ENCODE measurements at regions not wholly inside any gene's neighbourhood (a gene's known extent, or its start where the extent isn't known, plus 50 kb on each side); places are given as distances from the start of the nearest gene placed in this dataset.

DNA sequence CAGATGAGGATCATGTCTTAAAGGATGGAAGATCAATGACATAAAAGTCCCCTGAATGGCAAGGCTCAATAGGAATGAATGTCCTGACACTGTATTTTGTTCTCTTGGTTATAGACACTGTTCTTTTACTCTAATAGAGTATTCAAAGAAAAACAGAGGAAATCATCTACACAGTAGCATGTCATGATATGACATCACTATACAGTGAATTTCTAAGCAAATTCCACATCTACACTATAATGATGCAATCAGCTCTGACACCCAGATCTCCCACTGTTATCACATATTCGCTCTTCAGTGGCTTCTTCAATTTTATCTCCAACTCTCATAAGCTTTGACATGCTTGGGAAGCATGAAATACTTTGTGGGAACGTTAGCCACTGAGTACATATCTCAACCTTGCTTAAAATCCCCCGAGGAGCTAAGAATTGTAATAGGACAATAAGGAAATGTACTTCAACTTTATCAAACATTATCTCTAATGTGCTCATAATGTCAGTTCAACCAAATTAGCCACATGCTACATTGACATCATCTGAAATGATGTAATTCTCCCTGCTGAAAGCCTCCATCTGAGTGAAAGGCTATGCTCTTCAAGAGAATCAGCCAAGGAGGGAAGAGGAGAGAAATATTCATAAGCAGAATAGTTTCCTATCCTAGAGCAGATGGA, 139.6 kb upstream of the PTCHD1 start:
- no peaks in the 10 kb centered on the region for H3K9me3 Mint-ChIP-seq
- H3K27ac Mint-ChIP-seq: no peak overlapping the region
- no peak for ATAC-seq
- no peak for DNase-seq (ENCODE audit: low spot score in 2 of 2)
- no peaks in the 10 kb centered on the region for H3K36me3 Mint-ChIP-seq

GRCh38 chrX:23195761-23196160, 138.9 kb upstream of the PTCHD1 start:
- no peak for DNase-seq (ENCODE audit: low spot score in 2 of 2)
- Mint-ChIP-seq H3K27ac (no peak overlapping the region), H3K9me3 (no peaks in the 10 kb centered on the region), H3K36me3 (no peaks in the 10 kb centered on the region)
- ATAC-seq: no peak

- no peaks in the 10 kb centered on the region for H3K36me3 Mint-ChIP-seq
- no peak for DNase-seq (ENCODE audit: low spot score in 2 of 2)
- H3K27ac Mint-ChIP-seq: no peak overlapping the region
- no peaks in the 10 kb centered on the region for H3K9me3 Mint-ChIP-seq
- no peak for ATAC-seq
Observed at GRCh38 chrX:23201706-23202105, 132.9 kb upstream of the PTCHD1 start.

DNA sequence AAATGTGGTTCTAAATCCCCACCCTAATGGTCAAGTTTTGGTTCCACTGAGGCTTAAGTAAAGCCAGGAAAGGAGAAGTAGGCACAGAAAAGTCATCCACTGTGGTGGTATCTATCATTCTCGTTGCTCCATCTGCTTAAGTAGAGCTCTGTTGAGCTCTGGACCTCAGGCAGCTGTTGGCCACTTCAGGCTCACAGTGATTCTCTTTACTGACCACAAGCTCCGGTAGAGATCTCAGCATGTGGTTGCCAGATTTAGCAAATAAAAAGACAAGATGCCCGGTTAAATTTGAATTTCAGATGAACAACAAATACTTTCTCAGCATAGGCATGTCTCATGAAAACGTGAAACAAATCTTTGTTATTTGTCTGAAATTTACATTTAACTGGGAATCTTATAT, 132.3 kb upstream of the PTCHD1 start:
- Mint-ChIP-seq H3K27ac (no peak overlapping the region), H3K36me3 (no peaks in the 10 kb centered on the region), H3K9me3 (no peaks in the 10 kb centered on the region)
- no peak for DNase-seq (ENCODE audit: low spot score in 2 of 2)
- no peak for ATAC-seq

GRCh38 chrX:23223169-23223568, 111.5 kb upstream of the PTCHD1 start:
- H3K9me3 Mint-ChIP-seq: no peaks in the 10 kb centered on the region
- no peak for ATAC-seq
- DNase-seq (ENCODE audit: low spot score in 2 of 2): no peak
- no peak overlapping the region for H3K27ac Mint-ChIP-seq
- no peaks in the 10 kb centered on the region for H3K36me3 Mint-ChIP-seq

- Mint-ChIP-seq H3K27ac (no peak overlapping the region), H3K9me3 (no peaks in the 10 kb centered on the region), H3K36me3 (no peaks in the 10 kb centered on the region)
- no peak for DNase-seq (ENCODE audit: low spot score in 2 of 2)
- no peak for ATAC-seq
Observed at GRCh38 chrX:23228454-23228853, 106.2 kb upstream of the PTCHD1 start.

DNA sequence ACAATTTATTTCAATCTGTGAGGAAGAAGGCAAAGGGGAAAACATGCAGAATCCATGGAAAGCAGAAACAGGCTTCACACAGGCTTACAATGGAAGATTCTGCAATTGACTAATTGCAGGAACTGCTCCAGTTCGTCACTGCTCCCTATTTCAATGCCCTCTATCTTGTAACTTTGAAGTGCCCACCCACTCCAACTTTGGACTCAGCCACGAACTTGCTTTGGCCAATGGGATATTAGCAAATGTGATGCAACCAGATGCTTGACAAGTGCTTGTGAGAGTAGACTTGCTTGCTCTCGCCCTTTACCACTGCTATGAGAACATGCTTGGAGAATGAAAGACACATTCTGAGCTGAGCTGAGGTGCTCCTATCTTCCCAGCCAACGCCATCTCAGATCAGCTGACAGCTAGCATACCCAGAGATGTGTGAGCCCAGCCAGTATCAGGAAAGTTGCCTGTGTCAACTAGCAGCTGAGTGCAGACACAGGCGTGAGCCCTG, 105.7 kb upstream of the PTCHD1 start:
- no peak for ATAC-seq
- Mint-ChIP-seq H3K9me3 (no peaks in the 10 kb centered on the region), H3K27ac (no peak overlapping the region), H3K36me3 (no peaks in the 10 kb centered on the region)
- no peak for DNase-seq (ENCODE audit: low spot score in 2 of 2)

DNA sequence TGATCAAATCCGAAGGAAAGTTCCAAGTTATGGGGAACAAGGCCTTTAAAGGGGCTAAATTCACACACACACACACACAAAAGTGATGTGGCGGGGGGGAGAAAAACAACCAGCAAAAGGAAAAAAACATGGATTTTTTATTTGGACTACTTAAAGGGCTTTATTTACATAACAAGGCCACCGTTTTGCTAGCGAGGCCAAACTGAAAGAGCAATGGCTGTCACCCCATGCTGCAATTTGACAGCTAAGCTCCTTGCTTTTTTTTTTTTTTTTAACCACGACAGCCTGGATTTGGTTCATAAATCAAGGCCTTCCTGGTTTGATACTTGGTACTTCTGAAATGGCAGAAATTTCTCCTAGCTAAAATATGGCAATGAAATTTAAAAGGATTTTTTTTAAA, 99.6 kb upstream of the PTCHD1 start:
- ATAC-seq: no peak
- no peaks in the 10 kb centered on the region for H3K9me3 Mint-ChIP-seq
- no peak for DNase-seq (ENCODE audit: low spot score in 2 of 2)
- H3K36me3 Mint-ChIP-seq: no peaks in the 10 kb centered on the region
- no peak overlapping the region for H3K27ac Mint-ChIP-seq

- ATAC-seq (no peak), DNase-seq (ENCODE audit: low spot score in 2 of 2) (no peak)
- H3K27ac Mint-ChIP-seq: no peak overlapping the region
- no peaks in the 10 kb centered on the region for H3K36me3 Mint-ChIP-seq
- no peaks in the 10 kb centered on the region for H3K9me3 Mint-ChIP-seq
Observed at GRCh38 chrX:23246001-23246400, 88.6 kb upstream of the PTCHD1 start.

DNA sequence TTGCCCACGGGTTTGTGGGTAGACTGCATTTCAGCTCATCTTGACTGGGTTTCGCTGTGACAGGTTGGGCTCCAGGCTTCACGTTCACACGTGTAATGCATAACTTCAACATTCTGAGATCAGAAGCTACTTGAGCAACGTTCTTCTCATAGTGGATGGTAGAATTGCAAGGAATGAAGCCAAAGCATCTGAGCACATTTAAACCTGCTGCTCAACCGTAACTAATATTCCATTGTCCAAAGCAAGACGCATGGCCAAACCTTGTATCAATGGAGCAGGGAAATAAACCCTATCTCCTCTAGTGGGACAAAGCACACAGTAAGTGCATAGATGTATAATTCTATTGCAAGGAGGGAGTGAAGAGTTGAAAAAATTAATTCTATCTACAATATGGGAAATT, 86.5 kb upstream of the PTCHD1 start:
- Mint-ChIP-seq H3K36me3 (no peaks in the 10 kb centered on the region), H3K9me3 (peaks cover 0 to 4% of the 10 kb centered on the region in 2 donors), H3K27ac (no peak overlapping the region)
- no peak for ATAC-seq
- no peak for DNase-seq (ENCODE audit: low spot score in 2 of 2)

DNA sequence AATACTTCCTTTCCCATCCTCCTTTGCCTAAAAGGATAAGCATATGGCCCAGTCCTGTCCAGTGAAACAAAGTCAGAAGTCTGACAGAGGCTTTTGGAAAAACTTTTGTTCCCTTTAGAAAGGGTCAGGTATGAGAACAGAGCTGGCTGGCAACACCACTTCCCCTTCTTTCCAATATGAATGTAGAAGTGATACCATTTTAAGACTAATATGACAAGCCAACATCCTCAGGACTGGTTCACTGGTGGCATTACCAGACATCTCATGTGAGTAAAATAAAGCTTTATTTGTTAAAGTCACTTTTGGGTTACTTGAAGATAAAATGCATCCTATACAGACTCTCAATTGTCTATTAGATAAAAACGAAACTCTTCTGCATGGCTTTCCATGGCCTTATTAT, 83.6 kb upstream of the PTCHD1 start:
- H3K9me3 Mint-ChIP-seq: peaks cover 0 to 4% of the 10 kb centered on the region in 2 donors
- H3K27ac Mint-ChIP-seq: no peak overlapping the region
- ATAC-seq (no peak), DNase-seq (ENCODE audit: low spot score in 2 of 2) (no peak)
- H3K36me3 Mint-ChIP-seq: no peaks in the 10 kb centered on the region

DNA sequence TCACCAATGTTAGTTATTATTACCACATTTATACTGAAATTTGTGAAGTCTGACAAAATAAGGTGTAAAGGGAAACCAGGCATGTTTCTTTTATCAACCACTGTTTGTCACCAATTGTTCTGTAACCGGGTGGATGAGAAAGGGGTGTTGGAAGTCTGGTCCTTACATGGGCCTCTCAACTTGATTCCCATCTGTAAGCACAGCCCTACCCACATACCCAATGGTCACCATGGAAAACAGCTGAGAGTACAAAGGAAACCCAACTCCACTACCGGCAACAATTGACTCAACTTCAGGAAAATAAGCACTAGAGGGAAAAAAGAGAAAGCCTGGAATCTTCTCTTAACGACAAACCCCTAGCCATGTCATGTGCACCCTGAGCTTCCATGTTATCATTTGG, 70.8 kb upstream of the PTCHD1 start:
- ATAC-seq: no peak
- DNase-seq (ENCODE audit: low spot score in 2 of 2): no peak
- Mint-ChIP-seq H3K36me3 (no peaks in the 10 kb centered on the region), H3K27ac (no peak overlapping the region), H3K9me3 (peaks cover 0 to 5% of the 10 kb centered on the region in 2 donors)

- Mint-ChIP-seq H3K9me3 (no peaks in the 10 kb centered on the region), H3K27ac (no peak overlapping the region), H3K36me3 (no peaks in the 10 kb centered on the region)
- no peak for ATAC-seq
- no peak for DNase-seq (ENCODE audit: low spot score in 2 of 2)
Observed at GRCh38 chrX:23269923-23270322, 64.7 kb upstream of the PTCHD1 start.

DNA sequence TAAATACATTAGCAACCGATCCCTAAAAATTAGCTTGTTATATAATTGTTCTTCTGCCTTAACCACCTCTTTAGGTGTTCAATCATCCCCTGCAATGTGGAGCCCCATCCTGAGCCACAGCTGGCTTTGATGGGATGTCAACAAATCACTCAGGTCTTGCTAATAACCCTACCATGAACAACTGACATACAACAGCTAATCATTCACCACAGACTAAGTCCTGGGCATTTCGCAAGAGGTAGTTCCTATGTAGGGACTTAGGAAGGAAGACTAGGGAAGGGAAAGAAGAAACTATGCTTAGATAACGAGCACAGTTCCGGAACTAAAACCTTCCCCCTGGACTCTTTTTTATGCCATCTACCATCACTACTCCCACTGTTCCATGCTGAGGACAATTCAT, 63.6 kb upstream of the PTCHD1 start:
- Mint-ChIP-seq H3K27ac (no peak overlapping the region), H3K36me3 (no peaks in the 10 kb centered on the region), H3K9me3 (no peaks in the 10 kb centered on the region)
- DNase-seq (ENCODE audit: low spot score in 2 of 2): no peak
- no peak for ATAC-seq

DNA sequence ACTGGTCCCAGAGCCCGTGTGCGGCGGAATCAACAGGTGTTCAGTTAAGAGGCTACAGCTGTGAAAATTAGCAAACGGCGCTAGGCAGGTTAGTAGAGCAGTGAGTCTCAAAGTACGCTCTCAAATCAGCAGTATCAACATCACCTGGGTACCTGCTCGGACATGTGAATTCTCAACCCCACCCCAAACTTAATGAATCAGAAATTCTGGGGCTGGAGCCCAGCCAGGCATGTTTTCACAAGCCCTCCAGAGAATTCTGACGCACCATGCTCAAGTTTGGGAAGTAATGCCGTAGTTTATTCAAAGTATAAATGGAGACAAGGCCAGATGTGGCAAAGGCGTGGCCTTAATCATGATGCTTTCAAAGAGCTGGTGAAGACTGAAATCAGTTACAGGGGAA, 58.2 kb upstream of the PTCHD1 start:
- Mint-ChIP-seq H3K27ac (no peak overlapping the region), H3K9me3 (no peaks in the 10 kb centered on the region), H3K36me3 (no peaks in the 10 kb centered on the region)
- ATAC-seq (no peak), DNase-seq (ENCODE audit: low spot score in 2 of 2) (no peak)

Data from activated naive CD4-positive, alpha-beta T cell treated with anti-CD3 and anti-CD28 coated beads, Interleukin-2, amount 50 U/mL, for 72 hours (primary cell).